ENCODE measurements at regions not wholly inside any gene's neighbourhood (a gene's known extent, or its start where the extent isn't known, plus 50 kb on each side); places are given as distances from the start of the nearest gene placed in this dataset.

DNA sequence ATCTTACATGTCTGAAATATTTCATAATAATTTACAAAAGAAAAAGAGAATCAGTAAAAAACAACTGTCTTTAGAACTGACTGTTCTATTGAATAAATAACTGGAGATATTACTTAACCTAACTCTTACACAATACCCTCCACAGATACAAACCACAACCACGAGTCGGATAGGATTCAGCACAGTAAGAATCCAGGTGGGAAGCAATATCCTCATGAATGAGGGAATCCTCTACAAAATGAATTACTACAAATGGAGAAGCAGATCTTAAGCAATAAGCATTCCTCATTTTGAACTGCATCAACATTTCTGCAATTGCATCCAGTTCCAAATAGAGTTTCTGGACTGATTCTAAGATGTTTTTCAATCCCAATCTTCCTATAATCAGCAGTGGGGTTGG is 227.1 kb downstream of the SH2D1A start:
- TF ChIP-seq, protein P1, sequence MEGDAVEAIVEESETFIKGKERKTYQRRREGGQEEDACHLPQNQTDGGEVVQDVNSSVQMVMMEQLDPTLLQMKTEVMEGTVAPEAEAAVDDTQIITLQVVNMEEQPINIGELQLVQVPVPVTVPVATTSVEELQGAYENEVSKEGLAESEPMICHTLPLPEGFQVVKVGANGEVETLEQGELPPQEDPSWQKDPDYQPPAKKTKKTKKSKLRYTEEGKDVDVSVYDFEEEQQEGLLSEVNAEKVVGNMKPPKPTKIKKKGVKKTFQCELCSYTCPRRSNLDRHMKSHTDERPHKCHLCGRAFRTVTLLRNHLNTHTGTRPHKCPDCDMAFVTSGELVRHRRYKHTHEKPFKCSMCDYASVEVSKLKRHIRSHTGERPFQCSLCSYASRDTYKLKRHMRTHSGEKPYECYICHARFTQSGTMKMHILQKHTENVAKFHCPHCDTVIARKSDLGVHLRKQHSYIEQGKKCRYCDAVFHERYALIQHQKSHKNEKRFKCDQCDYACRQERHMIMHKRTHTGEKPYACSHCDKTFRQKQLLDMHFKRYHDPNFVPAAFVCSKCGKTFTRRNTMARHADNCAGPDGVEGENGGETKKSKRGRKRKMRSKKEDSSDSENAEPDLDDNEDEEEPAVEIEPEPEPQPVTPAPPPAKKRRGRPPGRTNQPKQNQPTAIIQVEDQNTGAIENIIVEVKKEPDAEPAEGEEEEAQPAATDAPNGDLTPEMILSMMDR (conservative IDR thresholded peaks at IDR 0.05; ENCODE audit: low read length) = no peak
- TF ChIP-seq EZH2phosphoT487 (IDR thresholded peaks at IDR 0.05; ENCODE audit: borderline replicate concordance) = no peak
